SK-N-DZ (cell line): ENCODE measurements at regions not wholly inside any gene's neighbourhood (a gene's known extent, or its start where the extent isn't known, plus 50 kb on each side); places are given as distances from the start of the nearest gene placed in this dataset.
"Not testable (repeated sequence)": the region's sequence is repeated elsewhere in the genome, so short reads cannot be mapped to it uniquely, and the experiment has no call there.

ENCODE experiments used
- DNase-seq: peaks from one replicate; pipeline ENCODE4 v3.0.0-alpha.2; 2015; ENCODE audit warnings: low spot score

DNA sequence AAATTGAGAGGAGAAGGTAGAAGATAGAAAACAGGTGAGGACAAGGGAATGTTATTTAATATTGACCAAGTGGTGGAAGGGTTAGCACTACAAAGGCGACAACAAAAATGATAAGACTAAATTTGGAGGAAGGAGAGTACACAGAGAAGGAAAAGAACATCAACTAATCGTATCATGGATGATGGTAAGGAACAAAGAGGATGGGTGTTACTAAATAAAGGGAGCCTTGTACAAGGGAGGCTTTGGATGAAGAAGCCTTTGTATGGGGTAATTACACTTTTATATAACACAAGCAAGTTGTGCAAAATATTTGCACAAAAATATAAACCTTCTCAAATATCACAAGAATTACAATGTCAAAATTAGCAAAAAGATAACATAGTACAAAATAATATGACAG lies 125.7 kb downstream of the ZNF608 start:
- DNase-seq = no peak

GRCh38 chr5:124619121-124619520 lies 127.3 kb downstream of the ZNF608 start:
- DNase-seq = no peak

GRCh38 chr5:124617787-124618186 lies 128.7 kb downstream of the ZNF608 start:
- DNase-seq = no peak

DNA sequence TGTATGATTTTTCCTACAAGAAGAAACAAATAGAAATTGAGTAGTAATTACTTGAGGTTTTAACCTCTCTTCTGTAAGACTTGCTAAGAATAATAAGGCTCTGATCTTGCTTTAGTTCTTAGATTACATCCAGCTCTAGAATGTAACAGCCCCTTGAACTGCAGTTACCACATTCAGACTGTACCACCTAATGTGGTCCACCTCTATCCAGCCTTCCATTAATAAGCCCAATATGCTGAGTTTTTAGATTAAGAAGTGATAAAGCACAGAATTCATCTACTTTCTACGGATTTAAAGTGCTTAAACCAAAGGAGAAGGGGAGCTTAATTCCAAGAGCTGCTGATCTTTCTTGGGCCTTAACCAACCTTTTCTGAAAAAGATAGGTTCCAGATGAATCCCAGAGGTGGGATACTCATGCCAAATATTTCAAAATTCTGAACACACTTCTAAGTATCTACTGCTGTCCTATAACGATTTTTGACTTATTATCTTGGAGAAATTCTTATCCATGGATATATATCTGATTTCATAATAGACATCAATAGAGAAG lies 131.5 kb downstream of the ZNF608 start:
- DNase-seq = no peak

DNA sequence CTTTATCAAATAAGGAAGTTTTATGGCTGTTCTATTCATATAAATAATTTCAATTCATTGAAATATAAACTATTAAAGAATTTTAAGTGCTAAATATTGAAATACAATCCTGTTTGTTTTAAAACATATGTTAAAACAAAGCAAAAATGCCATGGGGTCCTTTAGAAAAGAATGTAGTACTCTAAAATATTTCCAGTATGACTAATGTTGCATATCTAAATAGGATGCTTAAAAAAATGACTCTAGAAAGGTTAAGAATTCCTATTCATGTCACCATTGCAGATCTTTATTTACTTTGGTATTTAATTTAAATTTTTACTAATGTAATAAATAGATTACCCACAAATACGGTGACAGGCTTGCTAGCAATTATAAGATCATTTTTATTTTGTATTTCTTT lies 132.3 kb downstream of the ZNF608 start:
- DNase-seq = no peak

GRCh38 chr5:124613273-124613953 lies 133.0 kb downstream of the ZNF608 start:
- no peak for DNase-seq

GRCh38 chr5:124612023-124612422 lies 134.4 kb downstream of the ZNF608 start:
- DNase-seq = peak; percentile 84

DNA sequence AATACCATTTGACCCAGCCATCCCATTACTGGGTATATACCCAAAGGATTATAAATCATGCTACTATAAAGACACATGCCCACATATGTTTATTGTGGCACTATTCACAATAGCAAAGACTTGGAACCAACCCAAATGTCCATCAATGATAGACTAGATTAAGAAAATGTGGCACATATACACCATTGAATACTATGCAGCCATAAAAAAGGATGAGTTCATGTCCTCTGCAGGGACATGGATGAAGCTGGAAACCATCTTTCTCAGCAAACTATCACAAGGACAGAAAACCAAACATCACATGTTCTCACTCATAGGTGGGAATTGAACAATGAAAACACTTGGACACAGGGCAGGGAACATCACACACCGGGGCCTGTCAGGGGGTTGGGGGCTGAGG lies 135.2 kb downstream of the ZNF608 start:
- not testable (repeated sequence) for DNase-seq

DNA sequence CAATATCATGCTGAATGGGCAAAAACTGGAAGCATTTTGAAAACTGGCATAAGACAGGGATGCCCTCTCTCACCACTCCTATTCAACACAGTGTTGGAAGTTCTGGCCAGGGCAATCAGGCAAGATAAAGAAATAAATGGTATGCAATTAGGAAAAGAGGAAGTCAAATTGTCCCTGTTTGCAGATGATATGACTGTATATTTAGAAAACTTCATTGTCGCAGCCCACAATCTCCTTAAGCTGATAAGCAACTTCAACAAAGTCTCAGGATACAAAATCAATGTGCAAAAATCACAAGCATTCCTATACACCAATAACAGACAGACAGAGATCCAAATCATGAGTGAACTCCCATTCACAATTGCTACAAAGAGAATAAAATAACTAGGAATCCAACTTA lies 136.8 kb downstream of the ZNF608 start:
- DNase-seq = not testable (repeated sequence)

- no peak for DNase-seq
Measured at GRCh38 chr5:124606543-124606942, 139.9 kb downstream of the ZNF608 start.

DNA sequence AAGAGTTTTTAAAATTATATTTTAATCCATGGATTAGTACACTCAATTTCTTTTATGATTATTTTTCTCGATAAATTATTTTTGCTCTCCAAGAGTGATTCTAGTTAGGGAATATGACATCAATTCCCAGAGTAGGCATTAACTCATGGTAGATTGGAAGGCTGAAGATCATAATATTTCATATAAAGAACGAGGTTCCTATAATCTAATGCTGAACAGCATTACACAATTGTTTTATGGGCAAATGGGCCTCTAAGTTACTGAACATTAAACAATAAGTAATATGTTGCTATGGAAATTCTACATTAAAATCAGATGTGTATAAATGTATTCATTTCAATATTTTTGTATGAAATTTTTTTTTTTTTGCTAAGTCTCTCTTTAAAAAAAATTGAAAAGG lies 140.3 kb downstream of the ZNF608 start:
- no peak for DNase-seq

- no peak for DNase-seq
Measured at GRCh38 chr5:124605541-124605940, 140.9 kb downstream of the ZNF608 start.

- no peak for DNase-seq
Measured at GRCh38 chr5:124604419-124604818, 142.0 kb downstream of the ZNF608 start.

GRCh38 chr5:124602925-124603650 lies 143.4 kb downstream of the ZNF608 start:
- no peak for DNase-seq

DNA sequence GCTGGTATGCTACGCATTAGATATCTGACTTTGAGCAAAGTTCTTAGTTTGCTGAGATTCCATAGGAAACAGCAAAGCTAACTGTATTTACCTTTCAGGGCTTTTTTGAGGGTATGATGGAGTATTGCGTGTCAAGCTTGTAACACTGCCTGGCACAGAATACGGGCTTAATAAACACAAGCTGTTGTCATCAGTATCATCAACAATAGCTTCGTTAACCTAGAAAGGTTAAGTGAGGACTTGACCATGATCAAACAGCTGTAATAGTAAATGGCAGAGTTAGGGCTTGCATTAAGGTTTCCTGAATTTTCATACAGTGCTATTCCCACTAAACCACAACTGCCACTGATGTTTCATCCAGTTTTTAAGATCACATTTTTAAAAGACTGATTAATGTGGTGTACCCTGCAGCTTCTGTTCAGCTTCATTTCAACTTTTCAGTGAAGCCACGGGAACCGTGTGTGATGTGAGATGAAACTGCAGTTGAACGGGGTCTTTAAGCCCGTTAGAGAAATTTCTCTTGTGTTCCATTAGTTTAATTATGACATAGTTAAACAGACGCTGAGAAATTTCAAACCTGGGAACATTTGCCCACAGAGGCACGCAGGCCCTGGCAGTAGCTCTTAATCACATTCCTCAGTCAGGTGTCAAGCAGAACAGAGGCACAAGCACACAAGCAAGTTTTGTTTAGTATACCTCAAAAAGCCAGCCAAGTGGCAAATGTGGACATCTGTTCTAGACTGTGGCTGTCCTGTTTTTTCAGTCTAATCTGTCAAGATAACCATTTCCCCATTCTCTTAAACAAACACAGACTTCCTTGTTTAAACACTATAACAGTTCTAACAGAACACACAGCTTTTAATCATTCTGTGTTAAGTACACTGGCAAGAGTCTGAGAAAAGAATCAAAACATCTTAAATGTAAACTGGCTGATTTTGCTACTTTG lies 147.1 kb downstream of the ZNF608 start:
- DNase-seq = peak; percentile 43

DNA sequence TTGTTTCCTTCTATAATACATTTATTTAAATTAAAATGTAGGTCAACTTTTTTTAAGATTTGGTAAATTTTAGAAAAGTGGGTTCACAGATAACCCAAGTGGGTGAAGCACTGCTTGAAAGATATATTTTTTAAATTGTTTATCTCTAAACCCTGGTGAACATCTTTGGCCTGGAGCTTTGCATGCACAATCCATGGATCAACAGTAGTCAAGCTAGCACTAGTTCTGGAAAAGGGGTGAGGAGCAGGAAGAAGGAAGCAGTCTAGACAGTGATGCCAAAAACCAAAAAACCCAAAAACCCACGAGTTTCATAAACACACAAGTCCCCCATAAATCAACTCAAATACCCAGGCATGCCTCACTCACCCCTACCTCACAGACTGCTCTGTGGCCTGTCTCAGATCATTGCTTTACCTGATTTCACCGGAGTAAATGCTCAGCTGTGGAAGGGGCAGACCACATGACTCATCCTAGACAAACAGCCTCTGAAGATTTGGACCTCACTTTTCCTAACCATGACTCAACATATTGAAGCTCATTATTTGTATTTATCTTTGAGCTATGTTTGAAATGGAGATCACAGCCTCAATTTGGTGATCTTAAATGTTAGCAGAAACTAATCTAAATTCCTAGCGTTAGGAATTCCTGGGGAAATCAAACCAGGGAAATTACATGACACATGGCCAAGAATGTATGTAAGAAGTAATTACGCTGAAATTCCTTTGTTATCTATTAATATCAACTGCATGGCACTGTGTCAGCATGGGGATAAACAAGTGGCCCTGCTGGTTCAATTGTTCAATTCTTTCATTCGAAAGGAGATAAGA lies 149.6 kb downstream of the ZNF608 start:
- no peak for DNase-seq

- DNase-seq = no peak
Measured at GRCh38 chr5:124593952-124594351, 152.5 kb downstream of the ZNF608 start.

GRCh38 chr5:124592891-124593290 lies 153.5 kb downstream of the ZNF608 start:
- DNase-seq = no peak

GRCh38 chr5:124591583-124591982 lies 154.9 kb downstream of the ZNF608 start:
- no peak for DNase-seq

DNA sequence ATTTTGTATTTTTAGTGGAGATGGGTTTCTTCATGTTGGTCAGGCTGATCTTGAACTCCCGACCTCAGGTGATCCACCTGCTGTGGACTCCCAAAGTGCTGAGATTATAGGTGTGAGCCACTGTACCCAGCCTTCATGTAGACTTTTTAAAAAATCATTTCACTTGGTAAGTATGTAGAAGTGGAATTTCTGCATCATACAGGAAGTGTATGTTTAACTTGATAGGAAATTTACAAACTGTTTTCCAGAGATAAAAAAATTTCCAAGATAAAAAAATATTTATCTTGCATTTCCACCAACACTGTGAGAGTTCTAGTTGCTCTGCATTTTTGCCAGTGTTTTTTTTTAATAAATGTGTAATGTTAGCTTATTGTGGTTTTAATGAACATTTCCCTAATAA lies 155.8 kb downstream of the ZNF608 start:
- DNase-seq = no peak

- no peak for DNase-seq
Measured at GRCh38 chr5:124587280-124587679, 159.2 kb downstream of the ZNF608 start.
